ENCODE measurements at regions not wholly inside any gene's neighbourhood (a gene's known extent, or its start where the extent isn't known, plus 50 kb on each side); places are given as distances from the start of the nearest gene placed in this dataset.

GRCh38 chr2:139156730-139157129, 376.5 kb upstream of the NXPH2 start:
- no TSS peak for BruUV-seq (replicated peaks)
- DNase-seq (ENCODE audit: unreplicated experiment): no peak
- CTCF ChIA-PET: interaction anchor here (0.7 kb wide), 1 partner anchor 379 kb away, joined by 3 read pairs; no protein-coding TSS in a partner anchor
- no peaks in the 10 kb centered on the region for H3K9me3 Mint-ChIP-seq (ENCODE audit: unreplicated experiment)
- TF ChIP-seq CTCF (IDR thresholded peaks at IDR 0.05; ENCODE audit: unreplicated experiment): no peak
- H3K27ac Mint-ChIP-seq (ENCODE audit: low read depth, unreplicated experiment): no peak overlapping the region
- no peaks in the 10 kb centered on the region for H3K36me3 Mint-ChIP-seq (ENCODE audit: insufficient read depth, unreplicated experiment)
- POLR2A ChIA-PET: no interaction called here
- H3K4me3 Mint-ChIP-seq (ENCODE audit: unreplicated experiment): no peak overlapping the region
- no peaks in the 10 kb centered on the region for H3K4me1 Mint-ChIP-seq (ENCODE audit: insufficient read depth, unreplicated experiment)
- peaks cover 41% of the 10 kb centered on the region for H3K27me3 Mint-ChIP-seq (ENCODE audit: insufficient read depth, unreplicated experiment)
- intact Hi-C loops (cut with micrococcal nuclease): no loop called here

GRCh38 chr2:139155991-139156390, 375.8 kb upstream of the NXPH2 start:
- intact Hi-C loops (cut with micrococcal nuclease): no loop called here
- Mint-ChIP-seq H3K4me1 (ENCODE audit: insufficient read depth, unreplicated experiment) (no peaks in the 10 kb centered on the region), H3K27me3 (ENCODE audit: insufficient read depth, unreplicated experiment) (peaks cover 48% of the 10 kb centered on the region), H3K27ac (ENCODE audit: low read depth, unreplicated experiment) (no peak overlapping the region), H3K9me3 (ENCODE audit: unreplicated experiment) (no peaks in the 10 kb centered on the region), H3K4me3 (ENCODE audit: unreplicated experiment) (no peak overlapping the region), H3K36me3 (ENCODE audit: insufficient read depth, unreplicated experiment) (no peaks in the 10 kb centered on the region)
- CTCF ChIA-PET: interaction anchor here (0.6 kb wide), 1 partner anchor 27 kb away, joined by 3 read pairs; no protein-coding TSS in a partner anchor
- no peak for TF ChIP-seq CTCF (IDR thresholded peaks at IDR 0.05; ENCODE audit: unreplicated experiment)
- no peak for DNase-seq (ENCODE audit: unreplicated experiment)
- POLR2A ChIA-PET: no interaction called here
- BruUV-seq (replicated peaks): no TSS peak

- ChIA-PET CTCF (no interaction called here), POLR2A (no interaction called here)
- Mint-ChIP-seq H3K9me3 (ENCODE audit: unreplicated experiment) (peaks cover 5% of the 10 kb centered on the region), H3K27me3 (ENCODE audit: insufficient read depth, unreplicated experiment) (no peaks in the 10 kb centered on the region), H3K4me1 (ENCODE audit: insufficient read depth, unreplicated experiment) (no peaks in the 10 kb centered on the region), H3K27ac (ENCODE audit: low read depth, unreplicated experiment) (no peak overlapping the region), H3K36me3 (ENCODE audit: insufficient read depth, unreplicated experiment) (no peaks in the 10 kb centered on the region), H3K4me3 (ENCODE audit: unreplicated experiment) (no peak overlapping the region)
- intact Hi-C loops (cut with micrococcal nuclease): no loop called here
- BruUV-seq (replicated peaks): no TSS peak
- DNase-seq (ENCODE audit: unreplicated experiment): peak; percentile 33
- no peak for TF ChIP-seq CTCF (IDR thresholded peaks at IDR 0.05; ENCODE audit: unreplicated experiment)
Measured at GRCh38 chr2:139142252-139142880, 362.2 kb upstream of the NXPH2 start.

GRCh38 chr2:139124271-139124670, 344.1 kb upstream of the NXPH2 start:
- ChIA-PET CTCF (no interaction called here), POLR2A (interaction anchor here (1.0 kb wide), 1 partner anchor 17 kb away, joined by 3 read pairs; no protein-coding TSS in a partner anchor)
- no peak for DNase-seq (ENCODE audit: unreplicated experiment)
- no peak overlapping the region for H3K4me3 Mint-ChIP-seq (ENCODE audit: unreplicated experiment)
- no peaks in the 10 kb centered on the region for H3K4me1 Mint-ChIP-seq (ENCODE audit: insufficient read depth, unreplicated experiment)
- no peaks in the 10 kb centered on the region for H3K36me3 Mint-ChIP-seq (ENCODE audit: insufficient read depth, unreplicated experiment)
- no TSS peak for BruUV-seq (replicated peaks)
- H3K27ac Mint-ChIP-seq (ENCODE audit: low read depth, unreplicated experiment): no peak overlapping the region
- intact Hi-C loops (cut with micrococcal nuclease): loop anchor here (2.0 kb wide), 1 partner anchor 15 kb away; no protein-coding TSS in a partner anchor
- no peaks in the 10 kb centered on the region for H3K9me3 Mint-ChIP-seq (ENCODE audit: unreplicated experiment)
- no peaks in the 10 kb centered on the region for H3K27me3 Mint-ChIP-seq (ENCODE audit: insufficient read depth, unreplicated experiment)
- TF ChIP-seq CTCF (IDR thresholded peaks at IDR 0.05; ENCODE audit: unreplicated experiment): no peak

Measured in MCF 10A (cell line).